Tibial nerve (tissue), 4 donors: ENCODE measurements at regions not wholly inside any gene's neighbourhood (a gene's known extent, or its start where the extent isn't known, plus 50 kb on each side); places are given as distances from the start of the nearest gene placed in this dataset.

Experiments used
- DNase-seq, 2 donors: peaks; one replicate each; pipeline ENCODE4 v3.0.0-alpha.2; 2019; ENCODE audit warnings: low spot score in 2 of 2
- H3K27ac ChIP-seq, 4 donors: fragments of 200-600 bp; sonication (generic) in 3 of 4; one replicate each; pipeline ENCODE4 v1.5.1; 2017 to 2019; ENCODE audit warnings: mild to moderate bottlenecking in 1 of 4
- H3K27me3 ChIP-seq, 2 donors: fragments of 200-600 bp; sonication (generic) in 1 of 2; one replicate each; pipeline versions ENCODE4 v1.5.1 to v1.6.0; 2017 to 2019
- H3K36me3 ChIP-seq, 3 donors: fragments of 200-600 bp; sonication (generic); one replicate each; pipeline ENCODE4 v1.5.1; 2018 to 2019
- H3K4me1 ChIP-seq, 4 donors: fragments of 200-600 bp; sonication (generic) in 3 of 4; one replicate each; pipeline ENCODE4 v1.5.1; 2017 to 2019
- H3K4me3 ChIP-seq, 4 donors: fragments of 200-600 bp; sonication (generic) in 3 of 4; one replicate each; pipeline ENCODE4 v1.5.1; 2017 to 2019; ENCODE audit warnings: mild to moderate bottlenecking in 1 of 4, moderate library complexity in 1 of 4
- H3K9me3 ChIP-seq, 4 donors: fragments of 200-600 bp; sonication (generic) in 3 of 4; one replicate each; pipeline ENCODE4 v1.5.1; 2017 to 2019
- EP300 ChIP-seq, 2 donors: sonication (generic); formaldehyde crosslinking; IDR thresholded peaks; one replicate each; pipeline ENCODE4 v1.6.1; 2017; ENCODE audit warnings: antibody characterized with exemption in 2 of 2, mild to moderate bottlenecking in 1 of 2
- POLR2A ChIP-seq, 2 donors: fragments of 450-650 bp; IDR thresholded peaks; one replicate each; pipeline ENCODE4 v1.6.1; 2017; ENCODE audit warnings: antibody characterized with exemption in 2 of 2, mild to moderate bottlenecking in 2 of 2, moderate library complexity in 2 of 2
- WGBS, 2 donors: methylation state at CpG; one replicate each; pipeline ENCODE4 v1.1.5; 2018; 5-methylcytosine and 5-hydroxymethylcytosine counted together
- TF ChIP-seq, protein P1 (sequence below), 5 experiments: fragments of 200-600 bp in 3 of 5; fragments of 450-650 bp in 2 of 5; sonication (generic) in 3 of 5; IDR thresholded peaks; one replicate each; pipeline ENCODE4 v1.5.1; 2016 to 2019; ENCODE audit warnings: antibody characterized with exemption in 5 of 5, mild to moderate bottlenecking in 3 of 5, moderate library complexity in 2 of 5

DNA sequence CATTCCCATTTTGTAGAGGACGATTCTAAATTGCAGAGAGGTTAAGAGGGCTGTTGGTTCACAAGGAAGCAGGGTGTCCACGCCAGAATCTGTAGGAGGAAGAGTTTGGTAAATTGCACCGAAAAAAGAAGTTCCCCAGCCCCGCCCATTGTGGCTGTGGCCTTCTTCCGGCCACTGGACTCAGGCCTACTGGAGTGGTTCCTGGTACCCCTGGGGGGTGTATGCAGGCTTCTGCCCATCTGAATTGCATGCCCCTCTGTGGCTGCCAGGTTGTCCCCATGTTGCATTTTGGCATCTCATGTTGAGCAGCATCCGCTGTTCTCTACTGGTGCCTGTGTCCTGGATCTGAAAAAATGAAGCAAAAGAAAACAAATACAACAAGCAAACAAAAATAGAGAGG is 234.2 kb downstream of the WDR11 start:
- no peaks in the 10 kb centered on the region for H3K27me3 ChIP-seq
- H3K4me1 ChIP-seq = no peaks in the 10 kb centered on the region
- no peak for DNase-seq
- WGBS, 2 donors = 71 to 80% methylated on average over 6 of the region's 6 CpGs
- no peaks in the 10 kb centered on the region for H3K9me3 ChIP-seq
- no peaks in the 10 kb centered on the region for H3K36me3 ChIP-seq
- TF ChIP-seq POLR2A (IDR thresholded peaks at IDR 0.05) (no peak), EP300 (IDR thresholded peaks at IDR 0.05) (no peak)
- TF ChIP-seq, protein P1, sequence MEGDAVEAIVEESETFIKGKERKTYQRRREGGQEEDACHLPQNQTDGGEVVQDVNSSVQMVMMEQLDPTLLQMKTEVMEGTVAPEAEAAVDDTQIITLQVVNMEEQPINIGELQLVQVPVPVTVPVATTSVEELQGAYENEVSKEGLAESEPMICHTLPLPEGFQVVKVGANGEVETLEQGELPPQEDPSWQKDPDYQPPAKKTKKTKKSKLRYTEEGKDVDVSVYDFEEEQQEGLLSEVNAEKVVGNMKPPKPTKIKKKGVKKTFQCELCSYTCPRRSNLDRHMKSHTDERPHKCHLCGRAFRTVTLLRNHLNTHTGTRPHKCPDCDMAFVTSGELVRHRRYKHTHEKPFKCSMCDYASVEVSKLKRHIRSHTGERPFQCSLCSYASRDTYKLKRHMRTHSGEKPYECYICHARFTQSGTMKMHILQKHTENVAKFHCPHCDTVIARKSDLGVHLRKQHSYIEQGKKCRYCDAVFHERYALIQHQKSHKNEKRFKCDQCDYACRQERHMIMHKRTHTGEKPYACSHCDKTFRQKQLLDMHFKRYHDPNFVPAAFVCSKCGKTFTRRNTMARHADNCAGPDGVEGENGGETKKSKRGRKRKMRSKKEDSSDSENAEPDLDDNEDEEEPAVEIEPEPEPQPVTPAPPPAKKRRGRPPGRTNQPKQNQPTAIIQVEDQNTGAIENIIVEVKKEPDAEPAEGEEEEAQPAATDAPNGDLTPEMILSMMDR (IDR thresholded peaks at IDR 0.05) = no peak
- no peak overlapping the region for H3K27ac ChIP-seq
- H3K4me3 ChIP-seq = no peak overlapping the region

DNA sequence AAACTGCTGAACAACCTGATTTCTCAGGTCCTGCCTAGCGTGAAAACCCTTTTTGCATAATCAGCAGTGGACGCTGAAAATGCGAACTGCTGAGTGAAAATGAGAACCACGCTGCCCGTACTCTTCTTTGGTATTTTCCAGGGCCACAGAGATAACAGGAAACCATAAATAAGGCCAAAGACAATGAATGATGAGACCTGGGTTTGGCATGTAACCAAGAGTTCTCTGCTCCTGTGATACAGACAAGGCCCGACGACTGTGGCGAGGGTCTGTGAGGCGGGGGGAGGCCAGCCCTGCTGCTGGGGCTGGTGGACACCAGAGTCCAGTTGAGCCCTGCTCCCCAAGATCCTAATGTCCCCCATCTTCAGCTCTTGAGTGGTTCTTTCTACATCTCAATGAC is 236.0 kb downstream of the WDR11 start:
- TF ChIP-seq POLR2A (IDR thresholded peaks at IDR 0.05) (no peak), EP300 (IDR thresholded peaks at IDR 0.05) (no peak)
- TF ChIP-seq, protein P1 (IDR thresholded peaks at IDR 0.05) = no peak
- H3K27ac ChIP-seq = no peak overlapping the region
- H3K4me1 ChIP-seq = no peaks in the 10 kb centered on the region
- WGBS, 2 donors = 61 to 75% methylated on average over 9 of the region's 9 CpGs
- no peak overlapping the region for H3K4me3 ChIP-seq
- H3K36me3 ChIP-seq = no peaks in the 10 kb centered on the region
- no peaks in the 10 kb centered on the region for H3K27me3 ChIP-seq
- no peaks in the 10 kb centered on the region for H3K9me3 ChIP-seq
- no peak for DNase-seq

DNA sequence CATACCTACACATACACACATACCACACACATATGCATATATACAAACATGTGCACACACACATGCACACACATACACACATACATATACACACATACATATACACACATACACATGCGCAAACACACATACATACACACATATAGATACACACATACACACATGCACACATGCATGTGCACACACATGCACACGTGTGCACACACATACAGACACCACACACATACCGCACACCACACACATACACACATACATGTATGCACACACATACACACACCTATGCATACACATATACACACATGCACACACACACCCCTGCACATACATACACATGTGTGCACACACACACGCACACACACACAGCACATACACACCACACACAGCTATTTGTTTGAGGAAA is 236.5 kb downstream of the WDR11 start:
- Histone ChIP-seq H3K27ac (no peak overlapping the region), H3K27me3 (no peaks in the 10 kb centered on the region), H3K4me3 (no peak overlapping the region), H3K9me3 (no peaks in the 10 kb centered on the region), H3K4me1 (no peaks in the 10 kb centered on the region), H3K36me3 (no peaks in the 10 kb centered on the region)
- TF ChIP-seq POLR2A (IDR thresholded peaks at IDR 0.05) = no peak
- TF ChIP-seq, protein P1 (IDR thresholded peaks at IDR 0.05) = no peak
- TF ChIP-seq EP300 (IDR thresholded peaks at IDR 0.05) = no peak
- WGBS, 2 donors = 90 to 93% methylated on average over 4 of the region's 4 CpGs
- DNase-seq = no peak

DNA sequence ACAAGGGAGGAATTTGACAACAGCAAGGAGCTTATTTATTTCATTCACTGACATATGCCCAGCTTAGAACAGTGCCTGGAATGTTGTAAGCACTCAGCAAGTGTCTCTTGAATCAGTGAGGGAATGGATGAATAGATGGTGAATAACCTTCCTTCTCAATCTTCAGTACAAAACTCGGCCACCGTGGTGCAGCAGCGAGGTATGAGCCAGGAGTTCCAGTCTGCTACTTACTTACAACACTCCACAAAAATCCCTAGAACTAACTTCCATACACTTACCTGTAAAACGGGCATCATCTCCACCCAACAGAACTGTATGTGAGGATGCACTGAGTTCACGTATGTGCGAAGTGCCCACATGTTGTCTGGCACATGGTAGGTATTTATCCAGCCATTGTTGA is 237.4 kb downstream of the WDR11 start:
- Histone ChIP-seq H3K27me3 (no peaks in the 10 kb centered on the region), H3K36me3 (no peaks in the 10 kb centered on the region), H3K9me3 (no peaks in the 10 kb centered on the region), H3K4me1 (no peaks in the 10 kb centered on the region), H3K4me3 (no peak overlapping the region), H3K27ac (no peak overlapping the region)
- WGBS, 2 donors = 57 to 63% methylated on average over 6 of the region's 6 CpGs
- TF ChIP-seq EP300 (IDR thresholded peaks at IDR 0.05) (no peak), POLR2A (IDR thresholded peaks at IDR 0.05) (no peak)
- TF ChIP-seq, protein P1 (IDR thresholded peaks at IDR 0.05) = no peak
- DNase-seq = no peak

DNA sequence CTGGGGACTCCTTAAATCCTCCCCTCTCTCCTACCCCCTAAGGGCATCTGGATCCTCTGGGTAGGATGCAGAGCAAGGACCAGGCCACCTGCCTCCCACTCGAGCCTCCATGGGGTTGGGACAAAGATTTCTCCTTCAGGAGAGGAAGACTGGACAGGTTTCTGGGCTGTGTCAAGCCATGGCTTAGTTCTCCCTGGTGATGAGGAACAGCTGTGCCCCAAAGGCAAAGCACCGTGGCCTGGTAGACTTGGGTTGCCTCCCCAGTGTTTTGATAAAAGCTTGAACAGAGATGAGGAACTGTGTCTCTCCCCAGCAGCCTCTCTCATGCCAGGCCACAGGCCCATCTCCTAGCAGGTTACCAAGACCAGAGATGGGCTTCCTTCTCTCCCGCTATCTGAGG is 238.3 kb downstream of the WDR11 start:
- TF ChIP-seq, protein P1 (IDR thresholded peaks at IDR 0.05) = no peak
- TF ChIP-seq EP300 (IDR thresholded peaks at IDR 0.05) (no peak), POLR2A (IDR thresholded peaks at IDR 0.05) (no peak)
- Histone ChIP-seq H3K27me3 (no peaks in the 10 kb centered on the region), H3K9me3 (no peaks in the 10 kb centered on the region), H3K4me1 (no peaks in the 10 kb centered on the region), H3K36me3 (no peaks in the 10 kb centered on the region), H3K27ac (no peak overlapping the region), H3K4me3 (no peak overlapping the region)
- DNase-seq = no peak
- WGBS, 2 donors = 70 to 84% methylated on average over 3 of the region's 3 CpGs
